GM18867 (cell line): ENCODE measurements at regions not wholly inside any gene's neighbourhood (a gene's known extent, or its start where the extent isn't known, plus 50 kb on each side); places are given as distances from the start of the nearest gene placed in this dataset.
"Not testable (repeated sequence)": the region's sequence is repeated elsewhere in the genome, so short reads cannot be mapped to it uniquely, and the experiment has no call there.

Experiments used
- ATAC-seq: cut with Tn5 transposase; IDR thresholded peaks from one replicate; pipeline ENCODE4 v1.9.1; 2021; ENCODE audit warnings: mild to moderate bottlenecking, moderate library complexity; ENCODE audit not compliant: unreplicated experiment

DNA sequence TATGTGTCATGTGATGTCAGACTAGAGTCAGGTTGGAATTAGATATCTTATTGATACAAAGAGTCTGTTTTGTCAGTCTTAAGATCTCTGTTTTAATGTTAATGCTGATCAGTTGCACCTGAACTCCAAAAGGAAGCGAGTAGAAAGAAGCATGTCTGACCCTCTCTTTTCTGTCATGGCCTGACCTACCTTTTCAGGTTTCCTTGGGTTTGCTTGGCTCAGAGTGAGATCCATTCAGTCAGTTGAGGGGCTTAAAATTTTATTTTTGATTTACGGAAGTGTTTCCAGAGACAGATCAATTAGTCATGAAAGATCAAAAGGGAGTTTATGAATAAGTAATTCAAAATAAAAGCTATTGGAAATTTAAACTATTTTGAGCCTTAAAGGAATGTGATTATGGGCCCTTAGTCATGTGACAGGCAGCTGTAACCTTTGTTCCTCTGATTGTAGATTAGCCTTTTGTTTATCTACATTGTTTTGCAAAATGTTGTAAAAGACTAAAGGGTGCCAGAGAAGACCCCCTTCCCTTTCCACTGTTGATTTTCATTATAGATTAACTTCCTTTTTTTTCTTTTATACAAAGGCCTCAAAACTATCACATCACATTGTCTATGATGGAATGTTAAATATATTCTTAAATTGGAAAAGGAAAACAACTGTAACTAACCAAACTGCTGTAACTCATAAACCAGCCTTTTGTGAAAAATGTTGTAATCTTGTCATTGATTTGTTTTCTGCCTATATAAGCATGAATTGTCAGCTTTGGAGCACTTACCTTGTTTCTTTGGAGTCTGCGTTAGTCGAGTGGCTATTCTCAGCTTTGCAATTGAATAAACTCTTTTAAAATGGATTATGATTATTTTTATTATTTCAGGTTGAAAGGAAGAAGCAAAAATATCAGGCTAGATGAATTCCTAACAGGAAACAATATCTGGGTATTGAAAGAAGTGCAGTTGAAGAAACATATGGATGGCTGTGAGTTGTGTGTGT lies 195.5 kb upstream of the MBL2 start:
- ATAC-seq, result no peak

DNA sequence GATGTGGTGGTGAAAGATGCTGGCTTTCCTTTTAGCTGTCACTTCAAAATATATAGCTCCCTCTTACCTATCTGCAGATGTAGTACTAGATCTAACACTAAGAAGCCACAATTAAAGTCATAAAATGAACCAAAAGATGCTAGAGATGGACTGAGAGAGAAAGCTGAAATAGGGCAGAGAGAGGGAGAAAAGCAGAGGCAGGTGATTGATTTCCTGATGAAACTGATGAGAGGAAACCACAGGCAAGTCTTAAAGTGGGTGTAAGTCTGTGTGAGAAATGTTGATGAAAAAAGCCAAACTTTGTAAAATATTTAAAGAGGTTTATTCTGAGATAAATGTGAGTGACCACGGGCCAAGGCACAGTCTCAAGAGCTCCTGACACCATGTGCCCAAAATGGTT lies 194.3 kb upstream of the MBL2 start:
- ATAC-seq, result peak; percentile 21

- ATAC-seq, result peak; percentile 99
These were observed 193.4 kb upstream of the MBL2 start for GRCh38 chr10:52965938-52966401.

GRCh38 chr10:52965509-52965908 lies 192.9 kb upstream of the MBL2 start:
- ATAC-seq, result peak; percentile 7

DNA sequence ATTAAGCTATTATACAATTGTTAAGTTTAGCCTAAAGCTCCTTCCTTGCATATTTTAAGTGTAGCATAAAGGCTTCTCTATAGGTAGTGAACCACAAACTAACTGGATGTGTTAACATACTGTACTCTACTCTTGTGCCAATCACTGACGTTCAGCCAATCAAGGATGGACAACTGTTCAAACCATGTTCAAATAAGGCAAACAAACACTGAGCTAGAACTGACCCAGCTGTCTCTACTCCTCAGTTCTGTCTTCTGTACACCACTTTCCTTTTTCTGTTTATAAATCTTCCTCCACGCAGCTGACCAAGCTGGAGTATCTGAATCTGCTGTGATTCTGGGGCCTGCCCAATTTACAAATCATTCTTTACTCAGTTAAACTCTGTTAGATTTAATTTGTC lies 188.7 kb upstream of the MBL2 start:
- ATAC-seq, result no peak

DNA sequence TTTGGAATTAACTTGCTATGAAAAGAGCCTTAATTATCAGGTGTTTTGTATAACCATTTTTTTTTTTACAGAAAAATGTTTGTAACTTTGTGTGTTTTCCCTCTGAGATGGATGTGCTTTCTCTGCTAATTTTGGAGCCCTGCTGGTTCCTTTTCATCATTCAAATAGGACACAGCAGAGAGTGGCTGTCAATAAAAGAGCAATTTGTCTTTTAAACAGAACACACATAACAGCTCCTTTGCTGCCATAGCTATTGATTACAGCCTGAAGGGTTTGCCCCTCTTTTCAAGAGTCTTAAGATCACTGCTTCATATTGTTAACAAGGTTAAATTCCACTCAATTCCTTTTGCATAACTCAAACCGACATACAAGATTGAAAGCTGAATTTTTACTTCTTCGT lies 187.2 kb upstream of the MBL2 start:
- ATAC-seq, result no peak

- ATAC-seq, result peak; percentile 39
These were observed 184.3 kb upstream of the MBL2 start for GRCh38 chr10:52956861-52957260.

GRCh38 chr10:52956461-52956860 lies 183.9 kb upstream of the MBL2 start:
- no peak for ATAC-seq

- ATAC-seq, result no peak
These were observed 182.8 kb upstream of the MBL2 start for GRCh38 chr10:52955337-52955736.

DNA sequence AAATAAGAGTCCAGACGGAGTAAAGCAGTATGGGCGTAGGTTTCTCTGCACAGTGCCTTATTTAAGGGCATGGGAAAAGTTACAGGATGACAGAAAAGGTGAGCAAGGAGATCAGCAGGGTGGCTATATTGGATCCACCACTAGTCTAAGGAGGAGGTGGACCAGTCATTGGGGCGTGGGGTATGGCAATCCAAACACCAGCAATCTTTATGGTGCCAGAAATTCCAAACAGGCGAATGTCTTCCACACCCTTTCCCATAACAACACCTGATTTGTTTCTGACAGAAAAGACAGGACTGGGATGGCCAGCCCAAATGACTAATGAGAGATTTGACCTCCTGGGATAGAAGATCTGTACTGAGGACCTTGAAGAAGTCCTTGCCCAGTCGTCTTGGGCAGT lies 181.8 kb upstream of the MBL2 start:
- no peak for ATAC-seq

DNA sequence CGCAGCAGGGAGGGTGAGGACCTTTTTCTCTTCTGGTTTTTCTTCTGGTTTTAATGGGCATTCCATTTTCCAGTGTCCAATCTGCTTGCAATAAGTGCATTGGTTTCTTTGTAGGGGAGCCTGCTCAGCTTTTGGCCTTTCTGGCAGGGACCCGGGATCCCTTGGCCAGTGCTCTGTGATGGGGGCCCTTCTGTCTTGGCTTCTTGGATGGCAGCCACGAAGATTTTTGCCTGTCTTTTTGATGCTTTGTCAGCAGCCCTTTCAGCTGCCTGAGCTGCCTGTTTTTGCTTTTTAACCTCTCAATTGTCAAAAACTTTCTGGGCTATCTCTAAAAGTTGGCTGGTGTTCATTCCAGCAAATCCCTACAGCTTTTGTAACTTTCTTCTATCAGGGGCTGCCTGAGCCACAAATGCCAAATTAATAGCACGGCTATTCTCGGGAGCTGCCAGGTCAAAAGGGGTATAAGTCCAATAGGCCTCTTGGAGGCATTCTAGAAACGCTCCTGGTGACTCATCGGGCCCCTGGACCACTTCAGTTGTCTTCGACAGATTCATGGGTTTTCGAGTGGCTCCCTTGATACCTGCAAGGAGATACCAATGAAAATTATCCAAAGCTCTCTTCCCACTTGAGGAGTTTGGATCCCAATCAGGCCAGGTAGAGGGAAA lies 179.9 kb upstream of the MBL2 start:
- ATAC-seq, result no peak

GRCh38 chr10:52951824-52952223 lies 179.2 kb upstream of the MBL2 start:
- peak; percentile 96 for ATAC-seq

- no peak for ATAC-seq
These were observed 178.0 kb upstream of the MBL2 start for GRCh38 chr10:52950578-52950977.

GRCh38 chr10:52949899-52950298 lies 177.3 kb upstream of the MBL2 start:
- no peak for ATAC-seq

DNA sequence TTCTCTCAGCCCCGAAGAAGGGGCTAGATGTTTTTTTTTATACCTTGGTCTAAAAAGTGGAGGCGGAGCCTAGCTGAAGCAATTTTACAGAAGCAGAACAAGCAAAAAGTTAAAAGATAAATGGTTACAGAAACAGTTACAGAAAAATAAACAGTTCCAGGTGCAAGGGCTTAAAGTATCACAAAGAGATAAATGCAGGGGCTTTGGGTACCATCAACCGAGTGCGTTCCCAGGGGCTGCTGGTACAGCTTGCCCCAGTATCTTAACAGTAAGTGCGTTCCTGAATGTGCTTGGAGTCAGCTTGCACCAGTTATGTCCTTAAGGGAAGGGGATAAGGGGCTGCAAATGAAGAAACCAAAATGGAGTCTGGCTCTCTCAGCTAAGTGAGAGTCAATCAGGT lies 173.9 kb upstream of the MBL2 start:
- ATAC-seq, result no peak

GRCh38 chr10:52945521-52945920 lies 172.9 kb upstream of the MBL2 start:
- not testable (repeated sequence) for ATAC-seq

DNA sequence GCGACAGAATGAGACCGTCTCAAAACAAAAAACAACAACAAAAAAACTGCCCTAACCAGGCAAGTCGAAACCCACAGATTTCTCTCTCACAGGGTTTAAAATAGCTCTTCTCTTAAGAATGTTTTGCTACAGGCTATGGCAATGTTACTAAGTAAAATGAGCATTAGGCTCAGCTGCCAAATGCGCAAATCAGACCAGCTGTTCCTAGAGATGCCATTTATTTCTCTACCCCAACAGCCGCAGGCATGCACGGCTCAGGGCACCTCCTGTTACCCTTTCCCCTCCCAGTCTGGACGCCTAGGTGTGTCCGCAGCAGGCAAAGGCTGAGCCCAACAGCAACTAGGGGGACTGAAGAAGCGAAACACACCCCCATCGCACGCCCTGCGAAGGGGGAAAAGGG lies 168.3 kb upstream of the MBL2 start:
- no peak for ATAC-seq

DNA sequence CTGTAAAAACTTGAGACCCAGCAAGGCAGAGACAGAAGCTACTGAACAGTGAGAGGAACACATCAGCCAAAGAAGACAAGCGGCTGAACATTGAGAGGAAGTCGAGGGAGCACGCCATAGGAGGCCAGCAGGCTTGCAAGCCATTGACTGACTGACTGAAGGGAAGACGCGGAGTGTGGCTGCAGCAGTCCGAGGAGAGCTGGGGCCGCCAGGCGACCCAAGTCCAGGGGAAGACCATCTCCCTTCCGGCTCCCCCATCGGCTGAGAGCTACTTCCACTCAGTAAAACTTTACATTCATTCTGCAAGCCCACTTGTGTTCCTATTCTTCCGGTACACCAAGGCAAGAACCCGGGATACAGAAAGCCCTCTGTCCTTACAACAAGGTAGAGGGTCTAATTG lies 167.3 kb upstream of the MBL2 start:
- ATAC-seq, result no peak

DNA sequence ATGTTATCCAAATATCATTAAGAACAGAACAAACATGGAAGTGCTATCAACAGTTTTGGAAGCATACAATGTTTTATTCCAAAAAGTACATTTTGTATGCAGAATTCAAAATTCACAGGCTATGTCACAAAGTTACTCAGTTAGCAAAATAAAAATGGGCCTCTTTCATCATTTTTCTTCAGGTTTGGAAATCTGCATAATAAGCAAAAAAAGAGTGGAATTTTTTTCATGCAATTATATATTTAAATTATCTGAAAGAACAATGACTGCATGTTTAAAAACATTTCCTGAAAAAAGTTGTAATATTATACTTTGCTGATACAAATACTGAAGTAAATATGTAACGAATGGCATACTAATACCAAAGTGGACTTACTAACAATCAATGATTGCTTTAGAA lies 161.2 kb upstream of the MBL2 start:
- ATAC-seq, result no peak

- ATAC-seq, result no peak
These were observed 155.1 kb upstream of the MBL2 start for GRCh38 chr10:52927678-52928077.

DNA sequence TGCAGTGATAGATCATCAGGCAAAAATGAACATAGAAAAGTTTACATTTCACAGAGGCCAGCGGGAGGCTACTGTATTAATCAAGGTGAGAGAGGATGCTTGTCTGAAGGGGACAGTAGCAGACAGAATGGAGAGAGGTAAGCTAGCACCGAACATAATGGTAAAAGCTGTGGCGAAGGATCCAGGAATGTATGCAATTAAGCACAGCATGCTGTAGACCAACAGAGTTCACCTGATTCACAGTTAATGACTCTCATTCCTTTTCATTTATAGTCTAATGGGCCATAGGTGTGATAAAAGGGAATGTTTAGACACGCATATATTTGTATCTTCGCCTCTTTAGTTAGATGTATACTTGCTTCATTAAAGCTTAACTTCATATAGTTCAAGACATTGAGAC lies 150.9 kb upstream of the MBL2 start:
- no peak for ATAC-seq

- no peak for ATAC-seq
These were observed 146.2 kb upstream of the MBL2 start for GRCh38 chr10:52918714-52919305.
